ENCODE measurements at regions not wholly inside any gene's neighbourhood (a gene's known extent, or its start where the extent isn't known, plus 50 kb on each side); places are given as distances from the start of the nearest gene placed in this dataset.

DNA sequence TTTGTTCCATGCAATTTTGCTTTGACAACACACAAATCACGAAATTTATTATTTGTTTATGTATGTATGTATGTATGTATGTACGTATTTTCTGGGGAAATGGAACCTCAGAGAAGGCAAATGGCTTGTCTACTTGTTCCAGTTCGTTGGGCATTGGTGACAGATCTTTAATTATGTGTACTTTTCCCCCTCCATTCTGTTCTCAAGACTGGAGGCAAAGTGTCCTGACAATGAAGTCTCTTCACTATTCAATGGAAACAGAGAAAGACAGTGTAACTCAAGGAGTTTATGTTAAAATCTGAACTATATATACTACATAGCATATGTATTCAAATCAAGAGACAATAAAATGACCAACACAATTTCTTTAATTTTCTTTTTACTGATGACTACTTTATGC lies 245.7 kb upstream of the PTBP2 start:
- WGBS (ENCODE audit: low lambda C conversion rate), result 39% methylated on average over 3 of the region's 3 CpGs
- Histone ChIP-seq H3K27ac (ENCODE audit: low read depth in 2 of 2, low read length in 1 of 2) (no peak overlapping the region), H3K36me3 (replicated peaks in 1 of 2; ENCODE audit: control insufficient read depth in 1 of 2, insufficient read depth in 2 of 2, low read length in 1 of 2) (no peaks in the 10 kb centered on the region), H3K9ac (no peak overlapping the region), H4K20me1 (ENCODE audit: insufficient read depth) (no peaks in the 10 kb centered on the region), H3K27me3 (ENCODE audit: insufficient read depth) (no peaks in the 10 kb centered on the region), H2AFZ (ENCODE audit: low read depth) (no peak overlapping the region), H3K9me3 (no peaks in the 10 kb centered on the region), H3K9me2 (no peaks in the 10 kb centered on the region), H3K4me1 (ENCODE audit: control insufficient read depth in 1 of 2, insufficient read depth in 2 of 2, low read depth in 1 of 2, low read length in 1 of 2) (no peaks in the 10 kb centered on the region; a peak in 1 of 4 replicates), H3K79me2 (ENCODE audit: insufficient read depth) (no peaks in the 10 kb centered on the region), H3K4me2 (no peak overlapping the region), H3F3A (replicated peaks; ENCODE audit: insufficient read depth) (no peaks in the 10 kb centered on the region), H3K4me3 (ENCODE audit: low read depth in 2 of 2, low read length in 1 of 2) (no peak overlapping the region)
- TF ChIP-seq JUND (IDR thresholded peaks at IDR 0.05), result no peak
- TF ChIP-seq, protein P1, sequence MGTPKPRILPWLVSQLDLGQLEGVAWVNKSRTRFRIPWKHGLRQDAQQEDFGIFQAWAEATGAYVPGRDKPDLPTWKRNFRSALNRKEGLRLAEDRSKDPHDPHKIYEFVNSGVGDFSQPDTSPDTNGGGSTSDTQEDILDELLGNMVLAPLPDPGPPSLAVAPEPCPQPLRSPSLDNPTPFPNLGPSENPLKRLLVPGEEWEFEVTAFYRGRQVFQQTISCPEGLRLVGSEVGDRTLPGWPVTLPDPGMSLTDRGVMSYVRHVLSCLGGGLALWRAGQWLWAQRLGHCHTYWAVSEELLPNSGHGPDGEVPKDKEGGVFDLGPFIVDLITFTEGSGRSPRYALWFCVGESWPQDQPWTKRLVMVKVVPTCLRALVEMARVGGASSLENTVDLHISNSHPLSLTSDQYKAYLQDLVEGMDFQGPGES (IDR thresholded peaks at IDR 0.05; ENCODE audit: low read depth, low read length), result no peak
- no peak for TF ChIP-seq SIN3A (IDR thresholded peaks at IDR 0.05; ENCODE audit: borderline replicate concordance, low read depth, low read length)
- TF ChIP-seq, protein P2, sequence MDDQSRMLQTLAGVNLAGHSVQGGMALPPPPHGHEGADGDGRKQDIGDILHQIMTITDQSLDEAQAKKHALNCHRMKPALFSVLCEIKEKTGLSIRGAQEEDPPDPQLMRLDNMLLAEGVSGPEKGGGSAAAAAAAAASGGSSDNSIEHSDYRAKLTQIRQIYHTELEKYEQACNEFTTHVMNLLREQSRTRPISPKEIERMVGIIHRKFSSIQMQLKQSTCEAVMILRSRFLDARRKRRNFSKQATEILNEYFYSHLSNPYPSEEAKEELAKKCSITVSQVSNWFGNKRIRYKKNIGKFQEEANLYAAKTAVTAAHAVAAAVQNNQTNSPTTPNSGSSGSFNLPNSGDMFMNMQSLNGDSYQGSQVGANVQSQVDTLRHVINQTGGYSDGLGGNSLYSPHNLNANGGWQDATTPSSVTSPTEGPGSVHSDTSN (IDR thresholded peaks at IDR 0.05), result no peak
- TF ChIP-seq GABPA (IDR thresholded peaks at IDR 0.05; ENCODE audit: low read depth), result no peak
- no peak for TF ChIP-seq TAF1 (IDR thresholded peaks at IDR 0.05; ENCODE audit: borderline replicate concordance, low read depth, low read length)
- TF ChIP-seq CHD2 (IDR thresholded peaks at IDR 0.05; ENCODE audit: low read length, partially characterized antibody), result no peak
- TF ChIP-seq, protein P3, sequence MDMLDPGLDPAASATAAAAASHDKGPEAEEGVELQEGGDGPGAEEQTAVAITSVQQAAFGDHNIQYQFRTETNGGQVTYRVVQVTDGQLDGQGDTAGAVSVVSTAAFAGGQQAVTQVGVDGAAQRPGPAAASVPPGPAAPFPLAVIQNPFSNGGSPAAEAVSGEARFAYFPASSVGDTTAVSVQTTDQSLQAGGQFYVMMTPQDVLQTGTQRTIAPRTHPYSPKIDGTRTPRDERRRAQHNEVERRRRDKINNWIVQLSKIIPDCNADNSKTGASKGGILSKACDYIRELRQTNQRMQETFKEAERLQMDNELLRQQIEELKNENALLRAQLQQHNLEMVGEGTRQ (IDR thresholded peaks at IDR 0.05; ENCODE audit: borderline replicate concordance, low read depth, low read length), result no peak
- TF ChIP-seq SMC3 (IDR thresholded peaks at IDR 0.05; ENCODE audit: low read depth, low read length), result no peak
- TF ChIP-seq FOSL2 (IDR thresholded peaks at IDR 0.05; ENCODE audit: borderline replicate concordance, low read depth), result no peak
- TF ChIP-seq MEF2A (IDR thresholded peaks at IDR 0.05; ENCODE audit: borderline replicate concordance, low read depth), result no peak
- no peak for TF ChIP-seq RCOR1 (IDR thresholded peaks at IDR 0.05; ENCODE audit: low read length)
- TF ChIP-seq GATA2 (CRISPR knock-in tag; IDR thresholded peaks at IDR 0.05), result no peak
- TF ChIP-seq, protein P4, sequence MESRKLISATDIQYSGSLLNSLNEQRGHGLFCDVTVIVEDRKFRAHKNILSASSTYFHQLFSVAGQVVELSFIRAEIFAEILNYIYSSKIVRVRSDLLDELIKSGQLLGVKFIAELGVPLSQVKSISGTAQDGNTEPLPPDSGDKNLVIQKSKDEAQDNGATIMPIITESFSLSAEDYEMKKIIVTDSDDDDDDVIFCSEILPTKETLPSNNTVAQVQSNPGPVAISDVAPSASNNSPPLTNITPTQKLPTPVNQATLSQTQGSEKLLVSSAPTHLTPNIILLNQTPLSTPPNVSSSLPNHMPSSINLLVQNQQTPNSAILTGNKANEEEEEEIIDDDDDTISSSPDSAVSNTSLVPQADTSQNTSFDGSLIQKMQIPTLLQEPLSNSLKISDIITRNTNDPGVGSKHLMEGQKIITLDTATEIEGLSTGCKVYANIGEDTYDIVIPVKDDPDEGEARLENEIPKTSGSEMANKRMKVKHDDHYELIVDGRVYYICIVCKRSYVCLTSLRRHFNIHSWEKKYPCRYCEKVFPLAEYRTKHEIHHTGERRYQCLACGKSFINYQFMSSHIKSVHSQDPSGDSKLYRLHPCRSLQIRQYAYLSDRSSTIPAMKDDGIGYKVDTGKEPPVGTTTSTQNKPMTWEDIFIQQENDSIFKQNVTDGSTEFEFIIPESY (IDR thresholded peaks at IDR 0.05; ENCODE audit: borderline replicate concordance, low read depth), result no peak
- ChIA-PET POLR2A (no interaction called here), CTCF (no interaction called here)
- no peak for DNase-seq

All from SK-N-SH (cell line).